MM.1S (cell line): ENCODE measurements at regions not wholly inside any gene's neighbourhood (a gene's known extent, or its start where the extent isn't known, plus 50 kb on each side); places are given as distances from the start of the nearest gene placed in this dataset.

Experiments used
- EZH2phosphoT487 ChIP-seq: fragments of 300-600 bp; sonication (generic); IDR thresholded peaks from 2 replicates; pipeline ENCODE4 v1.6.1; 2018; ENCODE audit warnings: antibody characterized with exemption, low read length
- TF ChIP-seq, protein P1 (sequence below): fragments of 300-600 bp; sonication (generic); IDR thresholded peaks from 2 replicates; pipeline ENCODE4 v1.5.1; 2016; ENCODE audit warnings: antibody characterized with exemption, low read length, mixed read lengths

DNA sequence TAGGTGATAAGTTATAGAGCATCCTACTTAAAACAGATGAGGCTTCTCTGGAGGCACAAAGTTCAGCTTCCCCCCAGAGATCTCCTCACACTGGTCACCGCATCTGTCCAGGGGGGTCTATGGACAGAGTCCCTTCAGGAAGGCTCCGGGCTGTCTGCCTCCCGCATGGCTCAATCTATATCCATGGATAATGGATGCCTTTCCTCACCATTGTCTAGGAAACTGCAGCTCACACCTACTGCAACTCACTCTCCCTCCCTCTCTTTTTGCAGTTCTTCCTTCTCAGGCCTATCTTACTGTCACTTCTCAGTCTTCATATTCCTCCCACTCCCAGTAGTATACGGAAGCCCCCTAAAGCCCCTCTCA lies 100.6 kb upstream of the BCL2L14 start:
- no peak for TF ChIP-seq EZH2phosphoT487
- TF ChIP-seq, protein P1, sequence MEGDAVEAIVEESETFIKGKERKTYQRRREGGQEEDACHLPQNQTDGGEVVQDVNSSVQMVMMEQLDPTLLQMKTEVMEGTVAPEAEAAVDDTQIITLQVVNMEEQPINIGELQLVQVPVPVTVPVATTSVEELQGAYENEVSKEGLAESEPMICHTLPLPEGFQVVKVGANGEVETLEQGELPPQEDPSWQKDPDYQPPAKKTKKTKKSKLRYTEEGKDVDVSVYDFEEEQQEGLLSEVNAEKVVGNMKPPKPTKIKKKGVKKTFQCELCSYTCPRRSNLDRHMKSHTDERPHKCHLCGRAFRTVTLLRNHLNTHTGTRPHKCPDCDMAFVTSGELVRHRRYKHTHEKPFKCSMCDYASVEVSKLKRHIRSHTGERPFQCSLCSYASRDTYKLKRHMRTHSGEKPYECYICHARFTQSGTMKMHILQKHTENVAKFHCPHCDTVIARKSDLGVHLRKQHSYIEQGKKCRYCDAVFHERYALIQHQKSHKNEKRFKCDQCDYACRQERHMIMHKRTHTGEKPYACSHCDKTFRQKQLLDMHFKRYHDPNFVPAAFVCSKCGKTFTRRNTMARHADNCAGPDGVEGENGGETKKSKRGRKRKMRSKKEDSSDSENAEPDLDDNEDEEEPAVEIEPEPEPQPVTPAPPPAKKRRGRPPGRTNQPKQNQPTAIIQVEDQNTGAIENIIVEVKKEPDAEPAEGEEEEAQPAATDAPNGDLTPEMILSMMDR = no peak
